ENCODE measurements at regions not wholly inside any gene's neighbourhood (a gene's known extent, or its start where the extent isn't known, plus 50 kb on each side); places are given as distances from the start of the nearest gene placed in this dataset.
"Not testable (repeated sequence)": the region's sequence is repeated elsewhere in the genome, so short reads cannot be mapped to it uniquely, and the experiment has no call there.

GRCh38 chr3:66836363-66837152, 161.5 kb upstream of the KBTBD8 start:
- Histone ChIP-seq H3K9me3 (ENCODE audit: control insufficient read depth in 2 of 3, insufficient read depth in 1 of 3, low read length in 3 of 3) (no peaks in the 10 kb centered on the region), H3K9ac (ENCODE audit: low read length in 3 of 3) (no peak overlapping the region), H3K27ac (ENCODE audit: low read depth in 2 of 2, low read length in 2 of 2) (no peak overlapping the region), H3K36me3 (ENCODE audit: control insufficient read depth in 2 of 3, insufficient read depth in 3 of 3, low read length in 3 of 3) (no peaks in the 10 kb centered on the region), H3K4me3 (ENCODE audit: low read length in 3 of 3) (no peak overlapping the region), H3K4me1 (ENCODE audit: control insufficient read depth in 2 of 3, insufficient read depth in 2 of 3, low read depth in 1 of 3, low read length in 3 of 3) (no peaks in the 10 kb centered on the region), H3K27me3 (ENCODE audit: control insufficient read depth, insufficient read depth, low read length) (no peaks in the 10 kb centered on the region)
- FAIRE-seq, result peak; percentile 83
- intact Hi-C loops (cut with DNase I), result no loop called here
- peak in 2 of 5 donors; percentile 8 to 27 for DNase-seq
- TF ChIP-seq, protein P1, sequence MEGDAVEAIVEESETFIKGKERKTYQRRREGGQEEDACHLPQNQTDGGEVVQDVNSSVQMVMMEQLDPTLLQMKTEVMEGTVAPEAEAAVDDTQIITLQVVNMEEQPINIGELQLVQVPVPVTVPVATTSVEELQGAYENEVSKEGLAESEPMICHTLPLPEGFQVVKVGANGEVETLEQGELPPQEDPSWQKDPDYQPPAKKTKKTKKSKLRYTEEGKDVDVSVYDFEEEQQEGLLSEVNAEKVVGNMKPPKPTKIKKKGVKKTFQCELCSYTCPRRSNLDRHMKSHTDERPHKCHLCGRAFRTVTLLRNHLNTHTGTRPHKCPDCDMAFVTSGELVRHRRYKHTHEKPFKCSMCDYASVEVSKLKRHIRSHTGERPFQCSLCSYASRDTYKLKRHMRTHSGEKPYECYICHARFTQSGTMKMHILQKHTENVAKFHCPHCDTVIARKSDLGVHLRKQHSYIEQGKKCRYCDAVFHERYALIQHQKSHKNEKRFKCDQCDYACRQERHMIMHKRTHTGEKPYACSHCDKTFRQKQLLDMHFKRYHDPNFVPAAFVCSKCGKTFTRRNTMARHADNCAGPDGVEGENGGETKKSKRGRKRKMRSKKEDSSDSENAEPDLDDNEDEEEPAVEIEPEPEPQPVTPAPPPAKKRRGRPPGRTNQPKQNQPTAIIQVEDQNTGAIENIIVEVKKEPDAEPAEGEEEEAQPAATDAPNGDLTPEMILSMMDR (IDR thresholded peaks at IDR 0.05; ENCODE audit: borderline replicate concordance, extremely low read depth, insufficient read depth), result peak; percentile 13

- Histone ChIP-seq H3K36me3 (ENCODE audit: control insufficient read depth in 2 of 3, insufficient read depth in 3 of 3, low read length in 3 of 3) (no peaks in the 10 kb centered on the region), H3K4me3 (ENCODE audit: low read length in 3 of 3) (no peak overlapping the region), H3K27me3 (ENCODE audit: control insufficient read depth, insufficient read depth, low read length) (no peaks in the 10 kb centered on the region), H3K27ac (ENCODE audit: low read depth in 2 of 2, low read length in 2 of 2) (no peak overlapping the region), H3K9me3 (ENCODE audit: control insufficient read depth in 2 of 3, insufficient read depth in 1 of 3, low read length in 3 of 3) (no peaks in the 10 kb centered on the region), H3K4me1 (ENCODE audit: control insufficient read depth in 2 of 3, insufficient read depth in 2 of 3, low read depth in 1 of 3, low read length in 3 of 3) (no peaks in the 10 kb centered on the region), H3K9ac (ENCODE audit: low read length in 3 of 3) (no peak overlapping the region)
- intact Hi-C loops (cut with DNase I), result no loop called here
- DNase-seq, result no peak
- no peak for FAIRE-seq
- TF ChIP-seq, protein P1 (IDR thresholded peaks at IDR 0.05; ENCODE audit: borderline replicate concordance, extremely low read depth, insufficient read depth), result no peak
These were observed 159.4 kb upstream of the KBTBD8 start for GRCh38 chr3:66838704-66839103.

DNA sequence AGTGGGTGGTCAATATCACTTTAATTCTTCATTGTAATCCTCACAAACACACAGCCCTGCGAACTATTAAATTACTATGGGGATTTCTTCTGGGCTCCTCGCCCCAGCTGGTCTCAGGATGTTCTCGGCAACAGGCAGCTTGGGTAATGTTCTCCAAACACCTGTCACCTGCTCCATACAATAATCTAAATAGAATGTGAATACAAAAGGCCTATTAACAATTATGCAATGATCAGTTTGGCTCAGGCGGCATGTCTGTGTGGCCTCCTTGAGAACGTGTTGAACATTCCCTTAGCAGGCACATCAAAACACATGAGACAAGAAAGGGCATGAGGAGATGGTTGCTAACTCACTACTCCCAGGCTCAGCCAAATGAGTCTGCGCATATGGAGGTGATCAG, 158.6 kb upstream of the KBTBD8 start:
- H3K27ac ChIP-seq (ENCODE audit: low read depth in 2 of 2, low read length in 2 of 2), result no peak overlapping the region
- no peaks in the 10 kb centered on the region for H3K9me3 ChIP-seq (ENCODE audit: control insufficient read depth in 2 of 3, insufficient read depth in 1 of 3, low read length in 3 of 3)
- no peaks in the 10 kb centered on the region for H3K4me1 ChIP-seq (ENCODE audit: control insufficient read depth in 2 of 3, insufficient read depth in 2 of 3, low read depth in 1 of 3, low read length in 3 of 3)
- H3K27me3 ChIP-seq (ENCODE audit: control insufficient read depth, insufficient read depth, low read length), result no peaks in the 10 kb centered on the region
- H3K36me3 ChIP-seq (ENCODE audit: control insufficient read depth in 2 of 3, insufficient read depth in 3 of 3, low read length in 3 of 3), result no peaks in the 10 kb centered on the region
- intact Hi-C loops (cut with DNase I), result no loop called here
- FAIRE-seq (no peak), DNase-seq (no peak)
- TF ChIP-seq, protein P1 (IDR thresholded peaks at IDR 0.05; ENCODE audit: borderline replicate concordance, extremely low read depth, insufficient read depth), result no peak
- no peak overlapping the region for H3K9ac ChIP-seq (ENCODE audit: low read length in 3 of 3)
- H3K4me3 ChIP-seq (ENCODE audit: low read length in 3 of 3), result no peak overlapping the region

DNA sequence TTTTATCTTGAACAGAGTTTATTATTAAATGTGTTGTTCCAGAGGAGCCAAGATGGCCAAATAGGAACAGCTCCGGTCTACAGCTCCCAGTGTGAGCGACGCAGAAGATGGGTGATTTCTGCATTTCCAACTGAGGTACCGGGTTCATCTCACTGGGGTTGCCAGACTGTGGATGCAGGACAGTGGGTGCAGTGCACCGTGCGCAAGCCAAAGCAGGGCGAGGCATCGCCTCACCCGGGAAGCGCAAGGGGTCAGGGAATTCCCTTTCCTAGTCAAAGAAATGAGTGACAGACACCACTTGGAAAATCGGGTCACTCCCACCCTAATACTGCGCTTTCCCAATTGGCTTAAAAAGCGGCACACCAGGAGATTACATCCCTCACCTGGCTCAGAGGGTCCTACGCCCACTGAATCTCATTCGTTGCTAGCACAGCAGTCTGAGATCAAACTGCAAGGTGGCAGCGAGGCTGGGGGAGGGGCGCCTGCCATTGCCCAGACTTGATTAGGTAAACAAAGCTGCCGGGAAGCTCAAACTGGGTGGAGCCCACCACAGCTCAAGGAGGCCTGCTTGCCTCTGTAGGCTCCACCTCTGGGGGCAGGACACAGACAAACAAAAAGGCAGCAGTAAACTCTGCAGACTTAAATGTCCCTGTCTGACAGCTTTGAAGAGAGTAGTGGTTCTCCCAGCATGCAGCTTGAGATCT, 155.2 kb upstream of the KBTBD8 start:
- H3K27ac ChIP-seq (ENCODE audit: low read depth in 2 of 2, low read length in 2 of 2); DNase-seq; H3K4me3 ChIP-seq (ENCODE audit: low read length in 3 of 3); H3K4me1 ChIP-seq (ENCODE audit: control insufficient read depth in 2 of 3, insufficient read depth in 2 of 3, low read depth in 1 of 3, low read length in 3 of 3); H3K9me3 ChIP-seq (ENCODE audit: control insufficient read depth in 2 of 3, insufficient read depth in 1 of 3, low read length in 3 of 3); FAIRE-seq; H3K9ac ChIP-seq (ENCODE audit: low read length in 3 of 3); H3K27me3 ChIP-seq (ENCODE audit: control insufficient read depth, insufficient read depth, low read length); H3K36me3 ChIP-seq (ENCODE audit: control insufficient read depth in 2 of 3, insufficient read depth in 3 of 3, low read length in 3 of 3); intact Hi-C loops (cut with DNase I): not testable (repeated sequence)

All from kidney (tissue), 13 donors.